Mucosa of gallbladder (tissue), 1 donor: ENCODE measurements at regions not wholly inside any gene's neighbourhood (a gene's known extent, or its start where the extent isn't known, plus 50 kb on each side); places are given as distances from the start of the nearest gene placed in this dataset.
"Not testable (repeated sequence)": the region's sequence is repeated elsewhere in the genome, so short reads cannot be mapped to it uniquely, and the experiment has no call there.

Experiments used
- DNase-seq: peaks from one replicate; pipeline ENCODE4 v3.0.0-alpha.2; 2020; ENCODE audit warnings: low spot score
- donor health status: DM: no; HTN: no; CAD: no.

DNA sequence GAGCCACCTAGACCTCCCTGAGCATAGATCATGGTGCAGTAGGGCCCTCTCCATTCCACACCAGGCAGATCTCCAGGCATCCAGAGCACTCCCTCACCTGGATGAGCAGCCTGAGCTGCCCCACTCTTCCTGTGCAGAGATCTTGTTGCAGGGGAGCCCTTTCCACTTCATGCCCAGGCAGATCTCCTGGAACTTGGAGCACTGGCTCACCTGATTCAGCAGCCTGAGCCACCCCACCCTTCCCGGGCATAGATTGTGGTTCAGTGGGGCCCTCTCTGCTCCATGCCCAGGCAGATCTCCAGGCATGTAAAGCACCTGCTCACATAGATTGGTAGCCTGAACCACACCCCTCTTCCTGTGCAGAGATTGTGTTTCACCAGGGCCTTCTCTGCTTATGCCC is 78.0 kb downstream of the SEC16B start:
- DNase-seq: no peak

GRCh38 chr1:177890479-177890878 is 79.4 kb downstream of the SEC16B start:
- no peak for DNase-seq

- DNase-seq: no peak
These were observed 85.3 kb downstream of the SEC16B start for GRCh38 chr1:177884479-177885021.

GRCh38 chr1:177883581-177883980 is 86.3 kb downstream of the SEC16B start:
- no peak for DNase-seq

GRCh38 chr1:177880339-177880891 is 89.4 kb downstream of the SEC16B start:
- no peak for DNase-seq

DNA sequence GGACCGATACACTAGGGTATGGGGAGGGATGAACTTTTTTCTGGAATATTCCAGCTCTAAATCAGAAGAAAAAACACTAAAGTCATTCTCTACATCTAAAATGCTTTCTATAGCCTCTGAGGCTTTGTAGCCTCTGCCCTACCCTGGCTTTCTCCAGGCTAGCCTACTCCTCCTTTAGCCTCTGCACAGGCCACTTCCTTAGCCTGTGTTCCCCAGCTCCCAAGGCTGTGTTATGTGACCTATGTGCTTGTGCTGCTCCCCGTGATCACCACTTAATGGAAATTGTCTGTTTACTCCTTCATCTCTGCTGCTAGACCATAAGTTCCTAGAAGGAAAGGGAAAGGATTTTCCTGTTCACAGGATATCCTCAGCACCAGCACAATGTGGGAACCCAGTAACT is 92.8 kb downstream of the SEC16B start:
- DNase-seq: no peak

DNA sequence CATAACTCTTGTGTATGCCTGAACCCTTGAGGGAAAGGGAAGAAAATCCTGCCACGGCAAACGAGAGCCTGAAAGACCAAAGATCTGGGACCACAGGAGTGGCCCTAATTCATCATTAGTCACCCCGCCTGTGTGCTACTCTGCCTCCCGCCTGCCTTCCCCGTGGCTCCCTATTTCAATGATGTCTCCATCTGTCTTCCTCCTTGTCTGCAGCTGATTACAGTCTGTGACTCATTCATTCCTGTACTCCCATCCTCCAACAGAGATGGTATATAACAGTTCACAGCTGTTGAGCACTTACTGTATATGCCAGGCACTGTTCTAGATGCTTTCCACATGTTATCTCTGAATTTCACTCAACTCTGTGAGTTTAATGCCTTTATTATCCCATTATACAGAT is 96.6 kb downstream of the SEC16B start:
- DNase-seq: no peak

GRCh38 chr1:177872308-177872900 is 97.5 kb downstream of the SEC16B start:
- no peak for DNase-seq

- DNase-seq: no peak
These were observed 98.1 kb downstream of the SEC16B start for GRCh38 chr1:177871613-177872307.

GRCh38 chr1:177869586-177869985 is 100.3 kb downstream of the SEC16B start:
- DNase-seq: no peak

DNA sequence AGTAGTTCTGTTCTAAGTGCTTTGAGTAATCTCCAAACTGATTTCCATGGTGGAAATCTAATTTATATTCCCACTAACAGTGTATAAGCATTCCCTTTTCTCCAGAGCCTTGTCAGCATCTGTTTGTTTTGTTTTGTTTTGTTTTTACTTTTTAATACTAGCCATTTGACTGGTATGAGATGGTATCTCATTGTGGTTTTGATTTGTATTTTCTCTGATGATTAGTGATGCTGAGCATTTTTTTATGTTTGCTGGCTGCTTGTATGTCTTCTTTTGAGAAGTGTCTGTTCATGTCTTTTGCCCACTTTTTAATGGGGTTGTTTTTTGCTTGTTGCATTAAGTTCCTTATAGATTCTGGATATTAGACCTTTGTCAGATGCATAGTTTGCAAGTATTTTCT is 100.8 kb downstream of the SEC16B start:
- DNase-seq: not testable (repeated sequence)

- DNase-seq: no peak
These were observed 104.1 kb downstream of the SEC16B start for GRCh38 chr1:177865807-177866206.

DNA sequence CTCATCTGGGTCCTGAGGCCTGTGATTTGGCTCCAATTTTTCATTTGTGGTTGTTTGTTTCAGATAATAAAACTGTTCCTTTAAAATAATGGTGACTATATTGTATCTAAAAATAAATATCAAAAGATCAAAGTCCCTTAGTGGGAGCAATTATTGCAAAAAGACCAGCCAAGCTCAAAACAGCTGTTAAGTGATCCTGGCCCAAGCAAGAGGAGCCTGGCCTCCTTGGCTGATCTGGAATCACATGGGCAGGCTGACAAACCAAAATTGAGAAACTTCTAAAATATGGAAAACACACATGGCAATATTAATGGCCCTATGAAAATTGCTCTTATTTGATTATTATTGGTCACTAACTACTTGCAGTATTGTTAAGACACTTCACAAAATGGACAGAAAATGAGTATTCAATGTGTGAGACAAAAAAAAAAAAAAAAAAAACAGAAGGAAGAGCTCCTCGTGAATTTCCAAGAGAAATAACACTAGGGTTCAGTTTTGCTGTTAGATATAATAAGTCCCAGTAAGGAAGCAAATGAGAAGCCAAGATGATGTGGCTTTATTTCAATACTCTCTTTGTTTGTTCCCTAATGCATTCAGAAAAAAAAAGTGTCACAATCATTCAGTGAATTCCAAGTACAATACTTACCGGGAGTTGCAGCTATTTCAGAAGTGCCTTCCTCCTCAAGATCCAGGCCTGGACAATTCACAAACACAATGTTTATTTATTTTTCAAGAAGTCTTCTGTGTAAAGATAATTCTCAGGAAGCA is 105.1 kb downstream of the SEC16B start:
- no peak for DNase-seq

- DNase-seq: no peak
These were observed 106.1 kb downstream of the SEC16B start for GRCh38 chr1:177863796-177864195.

- DNase-seq: no peak
These were observed 106.9 kb downstream of the SEC16B start for GRCh38 chr1:177862916-177863315.

GRCh38 chr1:177859572-177859971 is 110.3 kb downstream of the SEC16B start:
- DNase-seq: no peak

GRCh38 chr1:177858332-177858821 is 111.5 kb downstream of the SEC16B start:
- DNase-seq: no peak

DNA sequence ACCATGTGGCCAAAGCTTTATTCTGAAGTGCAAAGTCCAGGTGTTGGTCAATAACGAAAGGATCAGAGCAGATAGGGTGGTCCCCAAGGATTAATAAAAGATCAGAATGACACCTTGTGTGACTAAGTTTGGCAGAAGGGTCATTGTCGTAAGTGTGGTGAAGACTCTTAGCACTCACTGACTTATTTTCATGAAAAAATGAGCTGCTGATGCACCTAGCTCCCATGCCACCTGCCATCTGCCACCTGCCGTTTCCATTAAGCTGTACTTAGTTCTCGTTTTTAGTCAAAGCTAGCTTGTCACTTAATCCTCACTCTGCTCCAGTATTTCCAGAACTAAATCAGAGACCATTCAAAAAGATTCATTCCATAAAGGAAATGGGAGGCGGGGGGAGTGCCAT is 112.6 kb downstream of the SEC16B start:
- DNase-seq: no peak

DNA sequence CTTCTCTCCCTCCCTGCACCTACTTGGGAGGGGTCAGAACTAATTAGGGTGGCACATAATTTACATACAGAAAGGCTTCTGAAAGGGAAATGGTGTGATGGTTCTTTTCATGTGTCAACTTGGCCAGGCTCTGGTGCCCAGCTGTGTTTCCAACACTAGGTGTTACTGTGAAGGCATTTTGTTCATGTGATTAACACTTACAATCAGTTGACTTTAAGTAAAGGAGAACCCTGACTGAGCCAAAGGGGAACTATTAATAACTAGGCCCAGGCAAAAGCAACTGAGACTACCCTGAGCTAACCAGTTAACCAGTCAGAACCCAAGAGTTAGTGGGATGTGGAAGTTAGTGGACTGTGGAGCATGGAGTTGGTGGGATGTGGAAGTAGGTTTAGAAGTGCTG is 114.9 kb downstream of the SEC16B start:
- DNase-seq: no peak

DNA sequence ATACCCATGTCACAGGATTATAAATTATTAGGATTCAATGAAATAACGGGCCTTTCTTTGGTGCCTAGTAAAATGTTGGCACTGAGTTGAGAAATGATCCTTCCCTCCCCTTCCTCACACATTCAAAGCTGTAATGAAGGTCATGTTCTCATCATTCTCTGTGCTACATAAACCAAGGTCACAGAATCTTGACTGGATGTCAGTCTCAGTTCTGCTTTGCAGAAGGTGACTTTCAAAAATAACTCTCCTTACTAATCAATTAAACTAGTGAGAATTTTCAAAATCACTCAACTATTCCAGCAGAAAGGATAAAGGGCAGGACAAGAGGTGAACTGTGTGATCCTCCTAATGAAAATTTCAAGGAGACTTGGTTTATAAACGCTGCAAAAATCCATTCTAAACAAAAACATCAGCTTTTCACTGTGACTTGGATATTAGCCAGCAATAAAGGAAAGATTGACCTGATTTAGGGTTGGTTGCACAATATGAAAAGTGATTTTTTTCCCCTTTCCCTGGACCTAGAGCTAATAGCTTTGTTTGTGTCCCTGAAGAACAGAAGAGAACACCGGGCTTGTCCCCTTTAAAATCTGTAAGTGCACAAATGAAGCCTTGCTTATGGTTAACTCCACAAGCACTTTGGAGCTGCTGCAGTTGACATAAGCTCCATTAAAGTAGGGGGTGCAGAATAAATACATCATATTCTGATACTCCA is 120.1 kb downstream of the SEC16B start:
- no peak for DNase-seq

GRCh38 chr1:177849130-177849529 is 120.7 kb downstream of the SEC16B start:
- DNase-seq: no peak

DNA sequence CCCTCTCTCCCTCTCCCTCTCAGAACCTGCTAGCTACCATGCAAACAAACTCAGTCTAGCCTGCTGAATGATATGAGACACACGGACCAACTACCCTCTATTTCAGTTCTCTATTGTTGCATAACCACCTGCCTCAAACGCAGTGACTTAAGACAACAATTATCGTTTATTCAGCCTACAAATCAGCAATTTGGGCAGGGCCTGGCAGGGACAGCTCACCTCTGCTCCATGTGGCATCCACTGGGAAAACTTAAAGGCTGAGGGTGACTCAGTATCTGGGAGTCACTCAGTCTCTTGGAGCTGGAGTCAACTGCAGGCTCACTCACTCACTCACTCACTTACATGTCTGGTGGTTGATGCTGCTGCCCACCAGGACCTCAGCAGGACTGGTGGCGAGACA is 121.3 kb downstream of the SEC16B start:
- DNase-seq: no peak
